ENCODE measurements at regions not wholly inside any gene's neighbourhood (a gene's known extent, or its start where the extent isn't known, plus 50 kb on each side); places are given as distances from the start of the nearest gene placed in this dataset.

DNA sequence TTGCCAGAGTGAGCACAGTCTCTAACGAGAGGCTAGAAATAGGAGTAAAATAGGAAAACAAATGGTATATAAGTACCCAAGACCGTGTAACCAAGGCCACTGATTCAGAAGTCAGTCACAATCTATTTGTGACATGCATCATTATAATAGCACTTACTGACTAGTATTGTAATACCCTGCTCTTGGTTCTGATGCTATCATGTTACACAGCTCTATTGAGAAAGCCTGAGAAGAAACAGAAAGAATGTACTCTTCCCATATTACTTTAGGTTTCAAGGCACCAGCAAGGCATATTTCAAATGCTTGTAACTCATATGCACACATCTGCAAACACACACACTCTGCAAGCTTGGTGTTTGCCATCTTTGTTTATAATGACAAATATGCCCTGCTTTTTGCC is 746.4 kb downstream of the SLC4A3 start:
- TF ChIP-seq EZH2 (IDR thresholded peaks at IDR 0.05; ENCODE audit: insufficient read depth, poor library complexity, severe bottlenecking) = no peak
- TF ChIP-seq EZH2phosphoT487 (IDR thresholded peaks at IDR 0.05; ENCODE audit: insufficient read depth, low read depth) = no peak
